ENCODE measurements at regions not wholly inside any gene's neighbourhood (a gene's known extent, or its start where the extent isn't known, plus 50 kb on each side); places are given as distances from the start of the nearest gene placed in this dataset.

DNA sequence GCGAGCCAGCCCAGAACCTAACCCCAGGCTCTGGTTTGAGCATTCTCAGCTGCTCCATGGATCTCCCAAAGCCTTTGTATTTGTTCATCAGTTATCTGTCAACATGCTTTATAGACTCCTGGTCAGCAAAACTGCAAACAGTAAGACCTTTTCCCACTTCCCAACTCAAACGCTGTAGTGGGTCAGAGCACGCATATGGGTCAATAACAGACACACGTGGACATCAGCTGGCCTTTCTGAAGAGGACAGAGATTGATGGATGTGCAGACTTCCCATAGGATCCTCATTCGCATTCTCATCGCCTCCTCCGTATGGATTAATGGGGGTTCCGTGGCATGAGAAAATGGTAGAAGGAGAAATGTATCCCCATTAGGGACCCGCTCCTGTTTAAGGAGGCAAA, 508.1 kb downstream of the EIPR1 start:
- TF ChIP-seq, protein P1, sequence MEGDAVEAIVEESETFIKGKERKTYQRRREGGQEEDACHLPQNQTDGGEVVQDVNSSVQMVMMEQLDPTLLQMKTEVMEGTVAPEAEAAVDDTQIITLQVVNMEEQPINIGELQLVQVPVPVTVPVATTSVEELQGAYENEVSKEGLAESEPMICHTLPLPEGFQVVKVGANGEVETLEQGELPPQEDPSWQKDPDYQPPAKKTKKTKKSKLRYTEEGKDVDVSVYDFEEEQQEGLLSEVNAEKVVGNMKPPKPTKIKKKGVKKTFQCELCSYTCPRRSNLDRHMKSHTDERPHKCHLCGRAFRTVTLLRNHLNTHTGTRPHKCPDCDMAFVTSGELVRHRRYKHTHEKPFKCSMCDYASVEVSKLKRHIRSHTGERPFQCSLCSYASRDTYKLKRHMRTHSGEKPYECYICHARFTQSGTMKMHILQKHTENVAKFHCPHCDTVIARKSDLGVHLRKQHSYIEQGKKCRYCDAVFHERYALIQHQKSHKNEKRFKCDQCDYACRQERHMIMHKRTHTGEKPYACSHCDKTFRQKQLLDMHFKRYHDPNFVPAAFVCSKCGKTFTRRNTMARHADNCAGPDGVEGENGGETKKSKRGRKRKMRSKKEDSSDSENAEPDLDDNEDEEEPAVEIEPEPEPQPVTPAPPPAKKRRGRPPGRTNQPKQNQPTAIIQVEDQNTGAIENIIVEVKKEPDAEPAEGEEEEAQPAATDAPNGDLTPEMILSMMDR (IDR thresholded peaks at IDR 0.05; ENCODE audit: insufficient read depth, low read depth, low read length): no peak
- H3K4me3 ChIP-seq (ENCODE audit: low read depth, low read length): no peak overlapping the region
- H3K27me3 ChIP-seq (ENCODE audit: control insufficient read depth, insufficient read depth, low read length): no peaks in the 10 kb centered on the region
- ChIA-PET POLR2A (no interaction called here), CTCF (no interaction called here)
- H3K36me3 ChIP-seq (ENCODE audit: control insufficient read depth, insufficient read depth, low read length): no peaks in the 10 kb centered on the region
- DNase-seq (ENCODE audit: low read depth): no peak

DNA sequence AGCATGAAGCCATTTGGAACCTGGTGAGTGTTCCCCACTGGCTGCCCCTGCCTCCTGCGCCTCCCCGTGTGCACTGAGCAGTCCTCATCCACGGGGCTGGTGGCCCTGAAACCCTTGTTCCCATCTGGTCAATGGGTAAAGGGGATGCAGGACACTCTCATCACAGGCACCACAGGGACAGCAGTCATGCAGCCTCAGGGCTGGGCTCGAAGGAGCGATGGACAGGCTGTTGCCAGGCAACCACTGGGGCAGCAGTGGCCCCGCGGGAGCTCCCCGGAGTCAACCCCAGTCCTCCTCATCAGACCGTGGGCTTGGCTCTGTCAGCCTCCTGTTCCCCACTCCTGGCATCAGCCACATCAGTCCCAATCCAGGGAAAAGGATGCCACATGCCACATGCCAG, 509.5 kb downstream of the EIPR1 start:
- H3K4me3 ChIP-seq (ENCODE audit: low read depth, low read length): no peak overlapping the region
- TF ChIP-seq, protein P1 (IDR thresholded peaks at IDR 0.05; ENCODE audit: insufficient read depth, low read depth, low read length): no peak
- no peaks in the 10 kb centered on the region for H3K36me3 ChIP-seq (ENCODE audit: control insufficient read depth, insufficient read depth, low read length)
- POLR2A ChIA-PET: no interaction called here
- H3K27me3 ChIP-seq (ENCODE audit: control insufficient read depth, insufficient read depth, low read length): no peaks in the 10 kb centered on the region
- CTCF ChIA-PET: no interaction called here
- no peak for DNase-seq (ENCODE audit: low read depth)

DNA sequence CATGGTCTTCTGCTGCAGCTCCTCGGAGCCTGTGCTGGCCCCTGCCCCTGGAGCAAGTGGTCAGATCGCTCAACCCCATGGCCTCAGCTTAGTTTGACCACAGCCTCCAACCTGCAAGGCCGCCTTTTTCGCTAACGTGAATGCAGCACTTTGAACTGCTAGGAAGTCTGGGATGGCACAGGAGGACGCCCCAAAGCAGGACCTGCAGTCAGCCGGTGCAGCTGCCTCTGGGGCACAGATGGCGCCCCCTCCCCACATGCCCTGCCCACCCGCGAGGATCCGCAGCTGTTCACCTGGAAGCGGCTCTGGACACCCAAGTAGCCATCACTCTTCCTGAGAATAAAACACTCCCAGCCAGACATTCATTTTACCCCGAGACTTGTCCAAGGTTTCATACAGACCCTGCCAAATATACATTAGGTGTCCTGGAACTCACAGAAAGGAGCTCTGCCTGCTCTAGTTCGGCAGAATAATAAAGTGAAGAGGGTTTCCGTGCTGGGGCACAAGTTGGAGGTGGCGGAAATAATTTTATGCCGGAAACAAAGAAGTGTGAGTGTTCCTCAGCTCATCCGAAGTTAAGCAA, 510.1 kb downstream of the EIPR1 start:
- CTCF ChIA-PET: no interaction called here
- H3K36me3 ChIP-seq (ENCODE audit: control insufficient read depth, insufficient read depth, low read length): no peaks in the 10 kb centered on the region
- H3K4me3 ChIP-seq (ENCODE audit: low read depth, low read length): no peak overlapping the region
- no peaks in the 10 kb centered on the region for H3K27me3 ChIP-seq (ENCODE audit: control insufficient read depth, insufficient read depth, low read length)
- POLR2A ChIA-PET: no interaction called here
- TF ChIP-seq, protein P1 (IDR thresholded peaks at IDR 0.05; ENCODE audit: insufficient read depth, low read depth, low read length): no peak
- DNase-seq (ENCODE audit: low read depth): no peak

DNA sequence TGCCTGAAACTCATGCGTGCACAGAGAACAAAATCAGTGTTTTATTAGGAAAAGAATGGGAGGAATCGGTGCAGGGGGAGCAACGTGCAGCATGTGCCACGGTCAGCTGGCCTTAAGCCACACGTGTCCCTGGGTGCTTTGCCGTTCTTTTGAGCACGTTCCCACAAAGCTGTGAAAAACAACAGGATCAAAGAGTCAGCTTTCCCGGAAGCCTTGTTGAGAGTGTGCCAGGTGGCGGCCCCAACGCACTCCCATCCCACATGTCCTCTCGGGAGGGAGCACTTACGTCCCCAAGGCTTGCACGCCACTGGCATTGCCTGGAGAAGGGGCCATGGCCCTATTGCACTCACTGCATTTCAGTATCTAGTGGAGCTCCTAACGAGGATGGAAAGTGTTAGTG, 511.2 kb downstream of the EIPR1 start:
- no peak for DNase-seq (ENCODE audit: low read depth)
- TF ChIP-seq, protein P1 (IDR thresholded peaks at IDR 0.05; ENCODE audit: insufficient read depth, low read depth, low read length): no peak
- Histone ChIP-seq H3K4me3 (ENCODE audit: low read depth, low read length) (no peak overlapping the region), H3K36me3 (ENCODE audit: control insufficient read depth, insufficient read depth, low read length) (no peaks in the 10 kb centered on the region), H3K27me3 (ENCODE audit: control insufficient read depth, insufficient read depth, low read length) (no peaks in the 10 kb centered on the region)
- POLR2A ChIA-PET: no interaction called here
- CTCF ChIA-PET: no interaction called here

DNA sequence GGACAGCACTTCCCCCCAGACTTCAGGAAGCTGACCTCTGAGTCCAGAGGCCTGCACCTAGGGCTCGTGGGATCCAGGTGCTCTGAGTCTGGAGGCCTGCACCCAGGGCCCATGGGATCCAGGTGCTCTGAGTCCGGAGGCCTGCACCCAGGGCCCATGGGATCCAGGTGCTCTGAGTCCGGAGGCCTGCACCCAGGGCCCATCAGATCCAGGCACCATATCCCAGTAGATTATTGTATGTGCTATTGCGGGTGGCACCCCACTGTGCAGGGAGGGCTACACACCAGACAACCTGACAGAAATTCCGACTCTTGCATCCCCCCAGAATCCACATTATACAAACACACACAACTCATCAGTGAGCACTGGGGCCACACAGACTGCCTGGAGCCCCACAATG, 515.2 kb downstream of the EIPR1 start:
- CTCF ChIA-PET: no interaction called here
- DNase-seq (ENCODE audit: low read depth): no peak
- POLR2A ChIA-PET: no interaction called here
- no peaks in the 10 kb centered on the region for H3K36me3 ChIP-seq (ENCODE audit: control insufficient read depth, insufficient read depth, low read length)
- TF ChIP-seq, protein P1 (IDR thresholded peaks at IDR 0.05; ENCODE audit: insufficient read depth, low read depth, low read length): no peak
- H3K27me3 ChIP-seq (ENCODE audit: control insufficient read depth, insufficient read depth, low read length): no peaks in the 10 kb centered on the region
- H3K4me3 ChIP-seq (ENCODE audit: low read depth, low read length): no peak overlapping the region
